Hepatocyte (in vitro differentiated cells): ENCODE measurements at regions not wholly inside any gene's neighbourhood (a gene's known extent, or its start where the extent isn't known, plus 50 kb on each side); places are given as distances from the start of the nearest gene placed in this dataset.

Source experiments
- DNase-seq: peaks from one replicate; pipeline ENCODE4 v3.0.0-alpha.2; 2016; ENCODE audit warnings: low spot score
- H2AFZ ChIP-seq: fragments of 200-600 bp; sonication (generic); 2 replicates; pipeline ENCODE4 v1.6.0; 2016; ENCODE audit warnings: antibody characterized with exemption, mild to moderate bottlenecking
- H3K27ac ChIP-seq: fragments of 200-600 bp; sonication (generic); 2 replicates; pipeline ENCODE4 v1.5.1; 2016; ENCODE audit warnings: mild to moderate bottlenecking
- H3K27me3 ChIP-seq: fragments of 200-600 bp; sonication (generic); 2 replicates; pipeline ENCODE4 v1.6.1; 2016
- H3K36me3 ChIP-seq: fragments of 200-600 bp; sonication (generic); replicated peaks from 2 replicates; pipeline ENCODE4 v1.5.1; 2016; ENCODE audit warnings: low read depth; ENCODE audit not compliant: insufficient read depth
- H3K4me1 ChIP-seq: fragments of 200-600 bp; sonication (generic); 2 replicates; pipeline ENCODE4 v1.5.1; 2016; ENCODE audit warnings: mild to moderate bottlenecking, moderate library complexity; ENCODE audit not compliant: insufficient read depth
- H3K4me2 ChIP-seq: fragments of 200-600 bp; sonication (generic); 2 replicates; pipeline ENCODE4 v1.6.0; 2016
- H3K4me3 ChIP-seq: fragments of 200-600 bp; sonication (generic); 2 replicates; pipeline ENCODE4 v1.5.1; 2016; ENCODE audit warnings: mild to moderate bottlenecking
- H3K79me2 ChIP-seq: fragments of 200-600 bp; sonication (generic); 2 replicates; pipeline ENCODE4 v1.6.0; 2017; ENCODE audit warnings: mild to moderate bottlenecking
- H3K9me2 ChIP-seq: fragments of 200-600 bp; sonication (generic); replicated peaks from 2 replicates; pipeline ENCODE4 v1.6.0; 2017; ENCODE audit warnings: mild to moderate bottlenecking; ENCODE audit not compliant: insufficient read depth
- H3K9me3 ChIP-seq: fragments of 200-600 bp; sonication (generic); 2 replicates; pipeline ENCODE4 v1.5.1; 2016; ENCODE audit warnings: low read depth, mild to moderate bottlenecking
- H4K20me1 ChIP-seq: fragments of 200-600 bp; sonication (generic); 2 replicates; pipeline ENCODE4 v1.6.0; 2016; ENCODE audit warnings: mild to moderate bottlenecking; ENCODE audit not compliant: insufficient read depth, poor library complexity, severe bottlenecking
- CTCF ChIP-seq: fragments of 200-600 bp; sonication (generic); IDR thresholded peaks from 2 replicates; pipeline ENCODE4 v1.5.1; 2016; ENCODE audit warnings: antibody characterized with exemption, mild to moderate bottlenecking; ENCODE audit not compliant: poor library complexity
- EZH2 ChIP-seq: fragments of 200-600 bp; sonication (generic); IDR thresholded peaks from 2 replicates; pipeline ENCODE4 v1.6.1; 2016; ENCODE audit warnings: antibody characterized with exemption, mild to moderate bottlenecking, borderline replicate concordance
- EZH2phosphoT487 ChIP-seq: fragments of 200-600 bp; sonication (generic); IDR thresholded peaks from one replicate; pipeline ENCODE4 v1.6.1; 2018; ENCODE audit warnings: antibody characterized with exemption, mild to moderate bottlenecking, low read depth, moderate library complexity; ENCODE audit not compliant: unreplicated experiment, severe bottlenecking
- WGBS: methylation state at CpG from one replicate; pipeline ENCODE4 v1.1.6; 2016; ENCODE audit warnings: low lambda C conversion rate; ENCODE audit errors: missing lambda C conversion rate; 5-methylcytosine and 5-hydroxymethylcytosine counted together

GRCh38 chr5:175257128-175257846 is 186.7 kb downstream of the DRD1 start:
- Histone ChIP-seq H3K27me3 (no peaks in the 10 kb centered on the region), H3K79me2 (no peaks in the 10 kb centered on the region), H3K4me3 (no peak overlapping the region), H3K4me1 (no peaks in the 10 kb centered on the region), H3K4me2 (no peak overlapping the region), H3K27ac (no peak overlapping the region), H3K9me2 (no peaks in the 10 kb centered on the region), H3K9me3 (no peaks in the 10 kb centered on the region), H2AFZ (no peak overlapping the region), H3K36me3 (no peaks in the 10 kb centered on the region), H4K20me1 (no peaks in the 10 kb centered on the region)
- 84% methylated on average over 4 of the region's 4 CpGs for WGBS
- no peak for DNase-seq
- TF ChIP-seq EZH2phosphoT487 (no peak), EZH2 (no peak), CTCF (no peak)

- Histone ChIP-seq H3K4me3 (no peak overlapping the region), H3K4me2 (no peak overlapping the region), H3K9me2 (no peaks in the 10 kb centered on the region), H3K79me2 (no peaks in the 10 kb centered on the region), H3K27me3 (no peaks in the 10 kb centered on the region), H3K4me1 (no peaks in the 10 kb centered on the region), H2AFZ (no peak overlapping the region), H4K20me1 (no peaks in the 10 kb centered on the region), H3K27ac (no peak overlapping the region), H3K36me3 (no peaks in the 10 kb centered on the region), H3K9me3 (no peaks in the 10 kb centered on the region)
- TF ChIP-seq CTCF (no peak), EZH2 (no peak), EZH2phosphoT487 (no peak)
- no peak for DNase-seq
- WGBS, result 64% methylated on average over 1 of the region's 1 CpG
Observed at GRCh38 chr5:175254155-175254554, 189.8 kb downstream of the DRD1 start.

- H3K79me2 ChIP-seq, result no peaks in the 10 kb centered on the region
- no peaks in the 10 kb centered on the region for H3K36me3 ChIP-seq
- no peaks in the 10 kb centered on the region for H3K9me3 ChIP-seq
- no peaks in the 10 kb centered on the region for H4K20me1 ChIP-seq
- no peak for DNase-seq
- no peaks in the 10 kb centered on the region for H3K4me1 ChIP-seq
- no peak for TF ChIP-seq EZH2
- no peak for TF ChIP-seq EZH2phosphoT487
- TF ChIP-seq CTCF, result no peak
- H2AFZ ChIP-seq, result no peak overlapping the region
- WGBS, result 87% methylated on average over 8 of the region's 8 CpGs
- H3K27ac ChIP-seq, result no peak overlapping the region
- H3K9me2 ChIP-seq, result no peaks in the 10 kb centered on the region
- no peaks in the 10 kb centered on the region for H3K27me3 ChIP-seq
- no peak overlapping the region for H3K4me2 ChIP-seq
- H3K4me3 ChIP-seq, result no peak overlapping the region
Observed at GRCh38 chr5:175253597-175253996, 190.4 kb downstream of the DRD1 start.
